AML-193 (cell line): ENCODE measurements at regions not wholly inside any gene's neighbourhood (a gene's known extent, or its start where the extent isn't known, plus 50 kb on each side); places are given as distances from the start of the nearest gene placed in this dataset.
"Not testable (repeated sequence)": the region's sequence is repeated elsewhere in the genome, so short reads cannot be mapped to it uniquely, and the experiment has no call there.

Experiments
- DNase-seq, 2 experiments: peaks; one replicate each; lab custom pipeline; 2025; lab: John Stamatoyannopoulos, UW

DNA sequence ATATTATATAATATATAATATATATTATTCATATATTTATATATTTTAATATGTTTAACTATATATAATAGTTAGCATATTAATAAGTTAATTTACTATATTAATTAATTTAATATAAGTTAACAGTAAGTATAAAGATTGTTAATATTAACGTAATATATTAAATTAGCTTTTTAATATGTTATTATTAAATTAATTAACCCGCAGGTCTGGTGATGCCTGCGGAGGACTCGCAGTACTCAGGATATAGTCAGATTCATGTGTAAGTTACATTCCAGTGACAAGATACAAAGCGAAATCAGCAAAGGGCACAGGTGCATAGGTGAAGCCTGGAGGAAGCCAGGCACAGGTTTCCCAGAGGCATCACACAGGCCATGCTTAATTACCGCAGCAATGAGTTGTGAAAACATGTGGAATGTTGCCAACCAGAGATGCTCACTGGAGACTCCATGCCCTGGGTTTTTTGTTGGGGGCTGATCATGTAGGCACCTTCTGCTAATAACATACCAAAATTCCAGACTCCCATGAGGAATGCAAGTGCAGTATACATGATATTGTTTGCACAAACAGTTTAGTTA lies 130.4 kb upstream of the MPHOSPH6 start:
- no peak for DNase-seq

DNA sequence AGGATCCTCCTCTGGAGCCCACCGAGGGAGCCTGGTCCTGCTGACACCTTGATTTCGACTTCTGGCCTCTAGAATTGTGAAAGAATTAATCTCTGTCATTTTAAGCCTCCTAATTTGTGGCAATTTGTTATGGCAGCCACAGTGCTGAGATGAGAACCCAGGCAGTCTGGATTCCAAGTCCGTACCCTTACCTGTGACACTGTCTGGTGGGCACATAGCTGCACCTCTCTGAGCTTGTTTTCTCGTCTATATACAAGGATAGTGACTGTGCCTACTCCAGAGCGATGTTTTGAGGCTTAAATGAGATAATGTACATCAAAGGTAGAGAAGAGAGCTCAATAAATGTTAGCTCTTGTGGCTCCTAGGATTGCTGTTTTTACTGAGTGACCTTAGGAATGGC lies 128.4 kb upstream of the MPHOSPH6 start:
- DNase-seq = no peak

DNA sequence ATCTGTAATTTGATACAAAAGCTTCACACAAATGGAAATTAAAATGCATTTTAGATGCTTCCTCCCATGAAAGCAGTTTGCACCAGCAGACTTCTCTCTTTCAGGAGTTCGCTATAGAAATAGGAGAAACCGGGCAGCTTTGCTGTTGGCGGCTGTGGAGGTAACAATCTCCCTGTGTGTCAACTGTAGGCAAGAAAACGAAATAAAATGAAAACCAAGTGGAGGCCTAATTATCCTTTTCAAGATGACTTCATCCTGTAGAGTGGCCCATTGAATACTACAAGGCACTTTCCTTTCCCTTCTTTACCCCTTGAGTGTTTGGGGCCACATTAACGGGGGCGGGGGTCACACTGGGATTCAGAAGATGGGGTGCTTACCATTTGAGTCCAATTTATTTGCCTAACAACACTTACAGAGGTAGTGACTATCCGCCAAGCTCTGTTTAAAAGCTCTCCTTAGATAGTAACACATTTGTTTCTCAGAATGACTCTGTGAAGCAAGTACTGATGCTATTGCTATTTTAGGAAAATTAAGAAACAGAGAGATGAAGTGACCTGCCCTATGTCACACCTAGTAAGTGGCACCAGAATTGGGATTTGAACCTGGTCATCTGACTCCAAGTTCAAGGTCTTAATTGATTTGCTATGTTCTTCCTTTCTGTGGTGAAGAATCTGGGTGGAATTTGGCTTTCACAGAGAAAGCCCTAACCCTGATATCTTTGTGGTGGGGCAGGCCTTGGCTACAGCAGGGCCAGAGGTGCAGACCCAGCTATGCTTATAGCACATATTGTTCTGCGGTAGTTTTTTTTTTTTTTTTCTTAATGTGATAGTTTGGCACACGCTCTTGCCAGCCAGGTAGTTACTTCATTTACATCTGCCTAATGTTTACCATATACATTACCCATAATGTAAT lies 125.5 kb upstream of the MPHOSPH6 start:
- DNase-seq = no peak

DNA sequence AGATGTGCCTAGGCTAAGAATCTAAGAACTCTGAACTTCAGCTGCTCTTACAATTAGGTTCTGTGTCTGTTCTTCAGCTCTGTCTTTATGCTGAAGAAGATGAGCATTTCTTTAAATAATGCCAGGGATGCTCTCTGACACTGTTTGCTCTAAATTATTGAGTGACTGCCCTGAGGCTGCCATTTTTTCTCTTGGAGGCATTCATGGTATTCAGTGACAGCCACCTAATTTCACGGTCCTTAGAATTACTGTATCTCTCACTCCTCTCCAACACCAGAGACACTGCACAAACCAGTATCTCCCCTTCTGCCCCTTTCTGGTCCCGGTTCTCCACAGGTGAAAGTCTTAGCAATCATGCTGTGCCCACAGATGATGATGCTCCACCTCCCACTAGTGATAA lies 123.6 kb upstream of the MPHOSPH6 start:
- no peak for DNase-seq

DNA sequence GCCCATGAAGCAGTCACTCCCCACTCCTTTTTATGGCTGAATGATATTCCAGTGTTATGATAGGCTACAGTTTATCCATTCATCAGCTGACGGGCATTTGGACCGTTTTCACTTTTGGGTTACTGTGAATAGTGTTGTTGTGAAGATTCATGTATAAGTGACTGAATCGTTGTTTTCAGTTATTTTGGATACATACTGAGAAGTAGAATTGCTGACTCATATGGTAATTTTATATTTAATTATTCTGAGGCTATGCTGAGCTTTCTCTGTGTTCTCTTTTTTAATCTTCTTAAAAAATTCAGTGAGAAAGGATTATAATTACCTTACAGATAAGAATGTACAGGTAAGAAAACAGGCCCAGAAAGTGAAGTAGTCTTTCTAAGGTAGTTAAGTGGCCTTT lies 117.9 kb upstream of the MPHOSPH6 start:
- no peak for DNase-seq

DNA sequence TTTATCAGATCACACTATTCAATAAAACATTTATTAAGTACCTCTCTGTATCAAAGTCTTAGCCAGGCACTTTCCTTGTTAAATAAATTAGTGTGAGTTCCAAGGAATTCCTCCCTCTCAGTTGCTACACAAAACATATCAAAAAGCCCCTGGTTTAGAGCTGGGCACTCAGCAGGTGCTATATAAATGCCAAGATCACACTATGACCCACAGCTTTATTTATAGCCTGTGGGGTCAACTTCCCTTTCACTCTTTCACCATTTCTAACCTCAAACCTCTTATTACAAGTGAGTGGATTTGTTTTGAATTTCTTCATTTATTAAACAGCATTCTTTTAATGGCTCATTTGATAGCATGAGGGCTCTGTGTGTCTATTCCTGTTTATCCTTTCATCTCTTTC lies 112.6 kb upstream of the MPHOSPH6 start:
- no peak for DNase-seq

- DNase-seq = no peak
Observed at GRCh38 chr16:82281544-82281943, 111.5 kb upstream of the MPHOSPH6 start.

DNA sequence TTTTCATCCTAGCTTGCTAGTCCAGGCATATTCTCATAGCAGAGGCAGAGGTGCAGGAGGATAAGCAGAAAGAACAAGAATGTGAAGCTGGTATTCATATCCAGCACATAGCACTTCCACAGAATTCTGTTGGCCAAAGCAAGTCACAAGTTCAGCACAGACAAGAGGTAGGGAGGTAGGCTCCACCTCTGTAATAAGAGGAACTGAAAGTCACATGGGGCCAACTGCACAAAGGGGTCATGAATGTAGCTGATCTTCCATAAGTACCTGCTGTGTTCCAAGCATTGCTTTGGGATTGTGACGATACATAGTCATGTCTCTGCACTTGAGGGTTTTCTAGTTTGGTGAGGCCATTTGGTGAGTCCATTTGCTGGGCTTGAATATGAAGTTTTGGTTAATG lies 110.8 kb upstream of the MPHOSPH6 start:
- no peak for DNase-seq

DNA sequence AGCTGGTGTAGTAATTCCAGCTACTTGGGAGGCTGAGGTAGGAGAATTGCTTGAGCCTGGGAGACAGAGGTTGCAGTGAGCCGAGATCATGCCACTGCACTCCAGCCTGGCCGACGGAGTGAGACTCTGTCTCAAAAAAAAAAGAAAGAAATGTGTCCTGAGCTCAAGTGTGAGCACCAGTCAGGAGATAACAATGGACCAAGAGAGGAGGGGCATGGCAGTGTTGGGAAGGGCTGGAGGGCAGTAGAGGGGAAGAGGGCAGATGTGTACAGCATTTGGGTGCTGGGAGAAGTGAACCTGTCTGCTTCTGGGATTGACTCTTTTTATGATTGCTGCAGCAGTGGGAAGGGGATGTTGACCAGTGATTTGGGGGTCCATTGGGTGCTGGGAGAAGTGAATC lies 105.3 kb upstream of the MPHOSPH6 start:
- not testable (repeated sequence) for DNase-seq

GRCh38 chr16:82271636-82272035 lies 101.6 kb upstream of the MPHOSPH6 start:
- DNase-seq = no peak

DNA sequence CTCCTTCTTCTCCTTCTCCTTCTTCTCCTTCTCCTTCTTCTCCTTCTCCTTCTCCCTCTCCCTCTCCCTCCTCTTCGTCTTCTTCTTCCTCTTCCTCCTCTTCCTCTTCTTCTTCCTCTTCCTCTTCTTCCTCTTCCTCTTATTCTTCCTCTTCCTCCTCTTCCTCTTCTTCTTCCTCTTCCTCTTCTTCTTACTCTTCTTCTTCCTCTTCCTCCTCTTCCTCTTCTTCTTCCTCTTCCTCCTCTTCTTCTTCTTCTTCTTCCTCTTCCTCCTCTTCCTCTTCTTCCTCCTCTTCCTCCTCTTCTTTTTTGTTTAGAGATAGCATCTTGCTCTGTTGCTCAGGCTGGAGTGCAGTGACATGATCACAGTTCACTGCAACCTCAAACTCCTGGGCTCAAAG lies 97.7 kb upstream of the MPHOSPH6 start:
- DNase-seq = not testable (repeated sequence)

GRCh38 chr16:82265809-82266208 lies 95.8 kb upstream of the MPHOSPH6 start:
- DNase-seq = no peak

GRCh38 chr16:82264756-82265155 lies 94.7 kb upstream of the MPHOSPH6 start:
- DNase-seq = no peak

GRCh38 chr16:82263521-82264143 lies 93.6 kb upstream of the MPHOSPH6 start:
- DNase-seq = peak; percentile 28 to 30

DNA sequence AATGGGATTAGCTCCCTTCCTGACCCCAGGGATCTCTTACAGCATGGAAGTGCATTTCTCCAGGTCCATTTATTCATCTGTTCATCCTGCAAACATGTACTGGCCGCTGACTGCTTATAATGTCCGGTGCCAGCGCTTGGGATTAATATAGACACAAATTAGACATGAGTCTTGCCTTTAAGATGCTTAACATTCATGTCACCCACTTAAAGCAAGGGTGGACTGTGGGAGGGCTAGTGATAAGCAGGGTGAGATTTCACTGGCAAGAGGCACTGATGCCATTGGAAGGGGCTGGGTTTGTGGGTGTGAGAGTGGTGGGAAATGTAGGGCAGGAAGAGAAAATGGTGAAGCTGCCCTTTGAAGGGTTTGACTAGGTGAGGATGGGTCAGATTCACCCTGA lies 92.2 kb upstream of the MPHOSPH6 start:
- DNase-seq = no peak

DNA sequence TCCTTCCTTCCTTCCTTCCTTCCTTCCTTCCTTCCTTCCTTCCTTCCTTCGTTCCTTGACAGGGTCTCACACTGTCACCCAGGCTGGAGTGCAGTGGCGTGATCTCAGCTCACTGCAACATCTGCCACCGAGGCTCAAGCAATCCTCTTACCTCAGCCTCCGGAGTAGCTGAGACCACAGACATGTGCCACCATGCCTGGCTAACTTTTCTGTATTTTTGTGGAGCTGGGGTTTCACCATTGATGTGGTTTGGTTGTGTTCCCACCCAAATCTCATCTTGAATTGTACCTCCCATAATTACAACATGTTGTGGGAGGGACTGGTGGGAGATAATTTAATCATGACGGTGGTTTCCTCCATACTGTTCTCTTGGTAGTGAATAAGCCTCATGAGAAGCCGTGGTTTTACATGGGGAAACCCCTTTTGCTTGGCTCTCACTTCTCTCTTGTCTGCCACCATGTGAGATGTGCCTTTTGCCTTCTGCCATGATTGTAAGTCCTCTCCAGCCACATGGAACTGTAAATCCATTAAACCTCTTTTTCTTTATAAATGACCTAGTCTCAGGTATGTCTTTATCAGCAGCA lies 90.3 kb upstream of the MPHOSPH6 start:
- no peak for DNase-seq

- no peak for DNase-seq
Observed at GRCh38 chr16:82259731-82260130, 89.7 kb upstream of the MPHOSPH6 start.

- no peak for DNase-seq
Observed at GRCh38 chr16:82257990-82258389, 88.0 kb upstream of the MPHOSPH6 start.

DNA sequence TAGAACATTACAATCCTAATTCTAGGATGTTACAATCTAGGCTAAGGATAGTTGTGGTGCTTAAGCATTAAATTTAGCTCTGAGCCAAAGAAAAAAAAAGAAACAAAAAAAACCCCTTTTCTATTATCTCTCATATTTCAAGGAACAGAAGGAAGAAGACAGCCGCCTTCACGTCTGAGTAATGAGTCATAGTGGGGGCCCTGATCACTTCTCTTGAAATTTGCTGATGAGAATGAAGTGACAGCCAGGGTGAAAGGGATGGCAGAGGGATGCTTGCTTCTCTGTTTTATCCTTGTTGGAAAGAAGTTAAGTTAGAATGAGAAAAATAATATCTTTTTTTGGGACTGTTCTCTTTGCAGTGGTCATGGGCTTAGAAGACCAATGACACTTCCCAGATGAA lies 82.6 kb upstream of the MPHOSPH6 start:
- DNase-seq = no peak

DNA sequence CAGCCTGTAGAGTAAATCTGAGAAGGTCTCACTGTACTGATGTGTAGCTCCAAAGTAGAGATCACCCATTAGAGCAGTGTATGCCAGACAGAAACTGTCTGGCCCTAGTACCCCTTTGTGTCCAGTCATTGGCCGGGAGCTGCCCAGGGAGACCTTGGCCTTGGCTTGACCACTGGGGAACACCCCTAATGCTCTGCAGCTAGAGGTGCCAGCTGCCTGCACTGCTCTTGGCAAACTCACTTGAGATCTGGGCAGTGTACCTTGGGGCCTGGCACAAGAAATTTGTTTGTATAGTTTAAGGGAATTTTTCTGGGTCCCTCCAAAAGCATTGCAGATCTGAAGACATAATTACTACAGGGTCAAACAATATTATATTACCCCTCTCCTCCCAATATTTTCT lies 78.7 kb upstream of the MPHOSPH6 start:
- DNase-seq = no peak

- DNase-seq = no peak
Observed at GRCh38 chr16:82248012-82248656, 78.1 kb upstream of the MPHOSPH6 start.

DNA sequence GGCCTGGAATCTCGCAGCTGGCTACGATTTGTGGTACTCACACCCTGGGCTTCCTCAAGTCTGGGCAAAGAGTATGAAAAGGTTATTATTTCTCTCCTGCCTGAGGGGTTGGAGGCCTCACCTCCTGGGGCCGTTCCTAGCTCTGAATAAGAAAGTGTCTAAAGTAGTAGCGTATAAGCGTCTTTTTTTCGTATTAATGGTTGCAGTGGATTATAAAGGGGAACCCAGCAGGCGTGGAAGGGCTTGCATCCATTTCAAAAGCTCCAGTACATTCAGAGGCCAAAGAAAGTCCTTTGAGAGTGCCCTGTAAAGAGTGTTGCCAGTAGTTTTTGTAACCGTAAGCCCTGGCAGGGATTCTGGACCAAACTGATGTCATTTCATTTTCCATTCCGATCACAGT lies 72.2 kb upstream of the MPHOSPH6 start:
- DNase-seq = no peak
